Ishikawa (cell line): ENCODE measurements at regions not wholly inside any gene's neighbourhood (a gene's known extent, or its start where the extent isn't known, plus 50 kb on each side); places are given as distances from the start of the nearest gene placed in this dataset.

Source experiments
- EP300 ChIP-seq: IDR thresholded peaks from 2 replicates; pipeline ENCODE4 v1.6.1; 2012; ENCODE audit warnings: borderline replicate concordance
- FOXM1 ChIP-seq: IDR thresholded peaks from 2 replicates; pipeline ENCODE4 v1.6.1; 2012; ENCODE audit warnings: low read depth, borderline replicate concordance
- YY1 ChIP-seq: IDR thresholded peaks from 2 replicates; pipeline ENCODE4 v1.6.1; 2012; ENCODE audit warnings: low read depth

- no peak for TF ChIP-seq YY1
- TF ChIP-seq EP300, result no peak
- no peak for TF ChIP-seq FOXM1
Measured at GRCh38 chrX:43526878-43527277, 129.2 kb upstream of the MAOA start.
